Prostate gland (tissue), 2 donors: ENCODE measurements at regions not wholly inside any gene's neighbourhood (a gene's known extent, or its start where the extent isn't known, plus 50 kb on each side); places are given as distances from the start of the nearest gene placed in this dataset.

Experiments used
- DNase-seq: peaks from one replicate; pipeline ENCODE4 v3.0.0-alpha.2; 2019; ENCODE audit warnings: low spot score
- H3K27ac ChIP-seq, 2 donors: fragments of 200-600 bp; sonication (generic); 2 replicates each; pipeline ENCODE4 v1.5.1; 2017 to 2019
- H3K27me3 ChIP-seq: fragments of 200-600 bp; sonication (generic); replicated peaks from 2 replicates; pipeline ENCODE4 v1.5.1; 2019; ENCODE audit not compliant: insufficient read depth
- H3K36me3 ChIP-seq, 2 donors: fragments of 200-600 bp; sonication (generic); 1 replicate in 1 of 2; 2 replicates in 1 of 2; pipeline versions ENCODE4 v1.5.1 to v1.8.1; 2017 to 2019
- H3K4me1 ChIP-seq: fragments of 200-600 bp; sonication (generic); replicated peaks from 2 replicates; pipeline ENCODE4 v1.5.1; 2019
- H3K4me3 ChIP-seq, 2 donors: fragments of 200-600 bp; sonication (generic); 2 replicates each; pipeline ENCODE4 v1.5.1; 2017 to 2019
- H3K9me3 ChIP-seq: fragments of 200-600 bp; sonication (generic); 2 replicates; pipeline ENCODE4 v1.5.1; 2017
- CTCF ChIP-seq, 4 experiments: fragments of 200-600 bp in 2 of 4; fragments of 450-650 bp in 2 of 4; sonication (generic) in 2 of 4; IDR thresholded peaks; 1 replicate in 3 of 4; 2 replicates in 1 of 4; pipeline ENCODE4 v1.5.1; 2016 to 2019; ENCODE audit warnings: antibody characterized with exemption in 4 of 4, mild to moderate bottlenecking in 2 of 4, moderate library complexity in 2 of 4
- POLR2A ChIP-seq: fragments of 450-650 bp; IDR thresholded peaks from one replicate; pipeline ENCODE4 v1.6.1; 2016; ENCODE audit warnings: antibody characterized with exemption, mild to moderate bottlenecking
- POLR2AphosphoS5 ChIP-seq: sonication (generic); formaldehyde crosslinking; IDR thresholded peaks from one replicate; pipeline ENCODE4 v1.6.1; 2017; ENCODE audit warnings: antibody characterized with exemption
- WGBS: methylation state at CpG from one replicate; pipeline ENCODE4 v1.1.5; 2018; 5-methylcytosine and 5-hydroxymethylcytosine counted together
- intact Hi-C: fragments of 100-400 bp; cut with DNase I; formaldehyde crosslinking; loops from one replicate; pipeline ENCODE4 v1.14.2; 2022

- TF ChIP-seq CTCF (IDR thresholded peaks at IDR 0.05): no peak
- no peak for TF ChIP-seq POLR2AphosphoS5
- TF ChIP-seq POLR2A: no peak
- intact Hi-C loops: no loop called here
- WGBS: 74% methylated on average over 1 of the region's 1 CpG
Observed at GRCh38 chr5:161235569-161235968, 311.0 kb downstream of the GABRB2 start.

GRCh38 chr5:161233553-161233952 lies 313.0 kb downstream of the GABRB2 start:
- no peaks in the 10 kb centered on the region for H3K27me3 ChIP-seq
- DNase-seq: no peak
- intact Hi-C loops: no loop called here
- TF ChIP-seq CTCF (IDR thresholded peaks at IDR 0.05) (no peak), POLR2AphosphoS5 (no peak), POLR2A (no peak)
- no peak overlapping the region for H3K4me3 ChIP-seq
- no peaks in the 10 kb centered on the region for H3K9me3 ChIP-seq
- no peaks in the 10 kb centered on the region for H3K36me3 ChIP-seq
- H3K4me1 ChIP-seq: no peaks in the 10 kb centered on the region
- no peak overlapping the region for H3K27ac ChIP-seq
- WGBS: 88% methylated on average over 1 of the region's 1 CpG

More at GRCh38 chr5:161235569-161235968, 311.0 kb downstream of the GABRB2 start:
- H3K4me1 ChIP-seq: no peaks in the 10 kb centered on the region
- H3K4me3 ChIP-seq: no peak overlapping the region
- no peak for DNase-seq
- no peaks in the 10 kb centered on the region for H3K9me3 ChIP-seq
- H3K27ac ChIP-seq: no peak overlapping the region
- no peaks in the 10 kb centered on the region for H3K27me3 ChIP-seq
- H3K36me3 ChIP-seq: no peaks in the 10 kb centered on the region

GRCh38 chr5:161230221-161230620 lies 316.3 kb downstream of the GABRB2 start:
- no peak for TF ChIP-seq POLR2A
- no peak for TF ChIP-seq POLR2AphosphoS5
- TF ChIP-seq CTCF (IDR thresholded peaks at IDR 0.05): no peak
- Histone ChIP-seq H3K27ac (no peak overlapping the region), H3K4me1 (no peaks in the 10 kb centered on the region), H3K27me3 (no peaks in the 10 kb centered on the region), H3K36me3 (no peaks in the 10 kb centered on the region), H3K9me3 (no peaks in the 10 kb centered on the region), H3K4me3 (no peak overlapping the region)
- 13% methylated on average over 3 of the region's 3 CpGs for WGBS
- peak; percentile 55 for DNase-seq
- intact Hi-C loops: no loop called here

GRCh38 chr5:161219816-161220215 lies 326.7 kb downstream of the GABRB2 start:
- WGBS: 84% methylated on average over 4 of the region's 4 CpGs
- TF ChIP-seq CTCF (IDR thresholded peaks at IDR 0.05) (no peak), POLR2AphosphoS5 (no peak), POLR2A (no peak)
- no peak overlapping the region for H3K4me3 ChIP-seq
- no peak overlapping the region for H3K27ac ChIP-seq
- no peaks in the 10 kb centered on the region for H3K9me3 ChIP-seq
- DNase-seq: no peak
- H3K27me3 ChIP-seq: no peaks in the 10 kb centered on the region
- H3K4me1 ChIP-seq: no peaks in the 10 kb centered on the region
- intact Hi-C loops: no loop called here
- H3K36me3 ChIP-seq: no peaks in the 10 kb centered on the region

DNA sequence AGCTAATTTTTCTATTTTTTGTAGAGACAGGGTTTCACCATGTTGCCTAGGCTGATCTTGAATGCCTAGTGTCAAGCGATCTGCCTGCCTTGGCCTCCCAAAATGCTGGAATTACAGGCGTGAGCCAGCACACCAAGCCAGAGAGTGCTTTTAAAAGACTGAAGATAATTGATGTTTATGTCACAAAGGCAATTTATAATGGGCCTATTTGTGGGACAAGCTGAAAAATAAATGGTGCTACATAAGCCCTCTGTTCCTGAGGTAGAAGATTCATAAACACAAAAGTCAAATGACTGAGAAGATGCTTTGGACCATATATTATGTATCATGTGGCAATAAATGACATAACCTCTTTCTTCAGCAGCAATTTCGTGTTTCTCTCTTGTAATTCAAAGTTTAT lies 329.6 kb downstream of the GABRB2 start:
- WGBS: 61% methylated on average over 3 of the region's 3 CpGs
- Histone ChIP-seq H3K27ac (no peak overlapping the region), H3K4me3 (no peak overlapping the region), H3K9me3 (no peaks in the 10 kb centered on the region), H3K36me3 (no peaks in the 10 kb centered on the region), H3K4me1 (no peaks in the 10 kb centered on the region), H3K27me3 (no peaks in the 10 kb centered on the region)
- DNase-seq: no peak
- intact Hi-C loops: no loop called here
- TF ChIP-seq CTCF (IDR thresholded peaks at IDR 0.05): no peak
- no peak for TF ChIP-seq POLR2A
- no peak for TF ChIP-seq POLR2AphosphoS5
